Endothelial cell of umbilical vein (primary cell): ENCODE measurements at regions not wholly inside any gene's neighbourhood (a gene's known extent, or its start where the extent isn't known, plus 50 kb on each side); places are given as distances from the start of the nearest gene placed in this dataset.

Source experiments
- BruUV-seq: library from RNA; stranded (reverse); fragments of 400-500 nt; replicated peaks from 2 replicates; lab custom pipeline; 2021; lab: Mats Ljungman, UMichigan
- CTCF ChIA-PET: fragments of 300-600, 350-600 bp; sonication (Branson Sonifier 250); formaldehyde crosslinking; loops from one replicate; lab custom pipeline; 2021; ENCODE audit warnings: antibody characterized with exemption, inconsistent platforms; lab: Charles Lee
- POLR2A ChIA-PET: fragments of 300-600, 350-600 bp; sonication (Branson Sonifier 250); formaldehyde crosslinking; loops from one replicate; lab custom pipeline; 2021; ENCODE audit warnings: antibody characterized with exemption, inconsistent platforms; lab: Charles Lee
- DNase-seq: peaks from one replicate; pipeline ENCODE4 v3.0.0-alpha.2; 2011; ENCODE audit warnings: low read depth, low spot score
- FAIRE-seq: peaks from 2 replicates; lab custom pipeline; 2011; peaks lifted over from hg19 to GRCh38; lab: Jason Lieb, UNC
- H2AFZ ChIP-seq: 2 replicates; pipeline ENCODE4 v1.6.0; 2012; ENCODE audit warnings: low read depth, low read length, control low read depth, inconsistent platforms
- H3K27ac ChIP-seq: 2 replicates; pipeline ENCODE4 v1.5.1; 2011; ENCODE audit warnings: low read depth, mild to moderate bottlenecking, control low read depth, low read length, moderate library complexity; ENCODE audit not compliant: insufficient read depth
- H3K27me3 ChIP-seq, 2 experiments: 2 replicates each; pipeline versions ENCODE4 v1.6.0 to v1.6.1; 2011; ENCODE audit warnings: low read length in 2 of 2, mixed read lengths in 1 of 2; ENCODE audit not compliant: control insufficient read depth in 2 of 2, insufficient read depth in 2 of 2
- H3K36me3 ChIP-seq, 2 experiments: 2 replicates in 1 of 2; 3 replicates in 1 of 2; pipeline ENCODE4 v1.5.1; 2011; ENCODE audit warnings: low read length in 2 of 2, mild to moderate bottlenecking in 1 of 2, moderate library complexity in 1 of 2; ENCODE audit not compliant: control insufficient read depth in 2 of 2, insufficient read depth in 2 of 2; ENCODE audit errors: extremely low read depth in 1 of 2
- H3K4me1 ChIP-seq: 3 replicates; pipeline ENCODE4 v1.5.1; 2011; ENCODE audit warnings: mild to moderate bottlenecking, low read length; ENCODE audit not compliant: control insufficient read depth, insufficient read depth; ENCODE audit errors: extremely low read depth
- H3K4me2 ChIP-seq: 2 replicates; pipeline ENCODE4 v1.6.1; 2011; ENCODE audit warnings: low read length, control low read depth, mixed read lengths; ENCODE audit not compliant: insufficient read depth
- H3K4me3 ChIP-seq, 3 experiments: fragments of 200-600 bp in 1 of 3; sonication (generic), shearing (Covaris generic) in 1 of 3; replicated peaks in 1 of 3; 2 replicates each; pipeline ENCODE4 v1.5.1; 2011 to 2016; ENCODE audit warnings: control low read depth in 3 of 3, low read length in 3 of 3, mild to moderate bottlenecking in 2 of 3, inconsistent platforms in 1 of 3, low read depth in 1 of 3, moderate library complexity in 1 of 3; ENCODE audit not compliant: insufficient read depth in 1 of 3
- H3K79me2 ChIP-seq: 2 replicates; pipeline ENCODE4 v1.6.0; 2012; ENCODE audit warnings: low read length, inconsistent platforms; ENCODE audit not compliant: control insufficient read depth, insufficient read depth
- H3K9ac ChIP-seq: replicated peaks from 2 replicates; pipeline ENCODE3; 2011; ENCODE audit warnings: low read length, control low read depth; ENCODE audit not compliant: insufficient read depth; ENCODE audit errors: extremely low read depth
- H3K9me1 ChIP-seq: replicated peaks from 3 replicates; pipeline ENCODE4 v1.6.0; 2011; ENCODE audit warnings: mild to moderate bottlenecking, low read length; ENCODE audit not compliant: control insufficient read depth, insufficient read depth; ENCODE audit errors: extremely low read depth
- H3K9me3 ChIP-seq: replicated peaks from 2 replicates; pipeline ENCODE4 v1.5.1; 2012; ENCODE audit warnings: low read length, inconsistent platforms; ENCODE audit not compliant: control insufficient read depth, insufficient read depth
- H4K20me1 ChIP-seq: replicated peaks from 2 replicates; pipeline ENCODE3; 2011; ENCODE audit warnings: mild to moderate bottlenecking, low read length; ENCODE audit not compliant: control insufficient read depth, insufficient read depth; ENCODE audit errors: extremely low read depth
- EZH2 ChIP-seq: IDR thresholded peaks from 2 replicates; pipeline ENCODE4 v1.6.1; 2012; ENCODE audit warnings: borderline replicate concordance, low read depth, mild to moderate bottlenecking, moderate library complexity, low read length, inconsistent platforms; ENCODE audit not compliant: severe bottlenecking
- FOS ChIP-seq: IDR thresholded peaks from 2 replicates; pipeline ENCODE4 v1.6.1; 2011; ENCODE audit warnings: mild to moderate bottlenecking, low read length, moderate library complexity, borderline replicate concordance; ENCODE audit not compliant: insufficient read depth
- GATA2 ChIP-seq: IDR thresholded peaks from 2 replicates; pipeline ENCODE4 v1.7.0; 2011; ENCODE audit warnings: low read depth, mild to moderate bottlenecking, moderate library complexity, mixed read lengths, low read length; ENCODE audit not compliant: insufficient read length, insufficient read depth
- JUN ChIP-seq: IDR thresholded peaks from 2 replicates; pipeline ENCODE4 v1.6.1; 2011; ENCODE audit warnings: borderline replicate concordance, low read depth; ENCODE audit not compliant: insufficient read length, insufficient read depth
- MYC ChIP-seq: IDR thresholded peaks from one replicate; pipeline ENCODE4 v1.6.1; 2011; ENCODE audit warnings: mild to moderate bottlenecking, low read depth, low read length
- POLR2A ChIP-seq: IDR thresholded peaks from 2 replicates; pipeline ENCODE4 v1.6.1; 2012; ENCODE audit warnings: low read depth, mild to moderate bottlenecking, control low read depth, low read length
- POLR2AphosphoS5 ChIP-seq: IDR thresholded peaks from 2 replicates; pipeline ENCODE4 v1.6.1; 2012; ENCODE audit warnings: low read depth, mild to moderate bottlenecking, control low read depth, low read length, moderate library complexity; ENCODE audit not compliant: insufficient read depth
- dilution Hi-C: fragments of 300-500 bp; cut with MboI; formaldehyde crosslinking; loops from one replicate; pipeline ENCODE4 v1.15.0; 2019; ENCODE audit warnings: low sequenced_read_pairs; ENCODE audit not compliant: extremely low pct_ligation_motif_present
- intact Hi-C: fragments of 100-400 bp; cut with micrococcal nuclease; formaldehyde crosslinking; loops from one replicate; pipeline ENCODE4 v1.10.0; 2022
- TF ChIP-seq, protein P1 (sequence below), 2 donors: IDR thresholded peaks; 1 replicate in 1 of 2; 2 replicates in 1 of 2; pipeline ENCODE4 v1.5.1; 2011; ENCODE audit warnings: low read length in 2 of 2, mild to moderate bottlenecking in 2 of 2, moderate library complexity in 2 of 2, control low read depth in 1 of 2, inconsistent platforms in 1 of 2, low read depth in 1 of 2; ENCODE audit not compliant: insufficient read depth in 1 of 2; ENCODE audit errors: extremely low read depth in 1 of 2
- TF ChIP-seq, protein P2 (sequence below): IDR thresholded peaks from 2 replicates; pipeline ENCODE4 v1.6.1; 2011; ENCODE audit not compliant: insufficient read depth, insufficient read length

DNA sequence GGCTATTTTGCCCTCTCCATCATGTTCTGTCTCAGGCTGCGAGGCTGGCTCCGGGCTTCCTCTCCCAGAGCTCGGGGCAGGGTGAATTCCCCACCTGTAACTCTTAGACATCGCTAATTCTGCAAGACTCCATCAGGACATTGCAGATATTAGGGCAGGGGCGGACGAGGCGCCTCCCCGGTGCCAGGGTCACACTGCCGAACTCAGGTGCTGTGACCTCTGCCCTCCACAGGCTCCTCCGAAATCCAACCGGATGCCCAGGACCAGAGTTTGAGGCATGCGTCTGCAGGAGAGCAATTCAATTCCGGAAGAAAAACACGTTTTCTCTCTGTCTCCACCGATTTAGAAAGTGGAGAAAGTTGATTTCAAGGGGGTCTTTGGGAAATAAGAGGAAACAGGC, 542.7 kb downstream of the BRD1 start:
- FAIRE-seq (no peak), DNase-seq (no peak)
- H3K27ac ChIP-seq = no peak overlapping the region
- H3K79me2 ChIP-seq = no peaks in the 10 kb centered on the region
- intact Hi-C loops (no loop called here), dilution Hi-C loops (no loop called here)
- BruUV-seq = no TSS peak
- no peak overlapping the region for H2AFZ ChIP-seq
- ChIA-PET POLR2A (no interaction called here), CTCF (no interaction called here)
- TF ChIP-seq JUN = no peak
- TF ChIP-seq MYC = no peak
- no peak for TF ChIP-seq EZH2
- TF ChIP-seq FOS = no peak
- TF ChIP-seq, protein P1, sequence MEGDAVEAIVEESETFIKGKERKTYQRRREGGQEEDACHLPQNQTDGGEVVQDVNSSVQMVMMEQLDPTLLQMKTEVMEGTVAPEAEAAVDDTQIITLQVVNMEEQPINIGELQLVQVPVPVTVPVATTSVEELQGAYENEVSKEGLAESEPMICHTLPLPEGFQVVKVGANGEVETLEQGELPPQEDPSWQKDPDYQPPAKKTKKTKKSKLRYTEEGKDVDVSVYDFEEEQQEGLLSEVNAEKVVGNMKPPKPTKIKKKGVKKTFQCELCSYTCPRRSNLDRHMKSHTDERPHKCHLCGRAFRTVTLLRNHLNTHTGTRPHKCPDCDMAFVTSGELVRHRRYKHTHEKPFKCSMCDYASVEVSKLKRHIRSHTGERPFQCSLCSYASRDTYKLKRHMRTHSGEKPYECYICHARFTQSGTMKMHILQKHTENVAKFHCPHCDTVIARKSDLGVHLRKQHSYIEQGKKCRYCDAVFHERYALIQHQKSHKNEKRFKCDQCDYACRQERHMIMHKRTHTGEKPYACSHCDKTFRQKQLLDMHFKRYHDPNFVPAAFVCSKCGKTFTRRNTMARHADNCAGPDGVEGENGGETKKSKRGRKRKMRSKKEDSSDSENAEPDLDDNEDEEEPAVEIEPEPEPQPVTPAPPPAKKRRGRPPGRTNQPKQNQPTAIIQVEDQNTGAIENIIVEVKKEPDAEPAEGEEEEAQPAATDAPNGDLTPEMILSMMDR (IDR thresholded peaks at IDR 0.05; ENCODE audit: extremely low read depth in 1 of 2, insufficient read depth in 1 of 2, low read depth in 1 of 2, low read length in 2 of 2) = no peak
- TF ChIP-seq GATA2 = no peak
- no peak for TF ChIP-seq POLR2AphosphoS5
- TF ChIP-seq, protein P2, sequence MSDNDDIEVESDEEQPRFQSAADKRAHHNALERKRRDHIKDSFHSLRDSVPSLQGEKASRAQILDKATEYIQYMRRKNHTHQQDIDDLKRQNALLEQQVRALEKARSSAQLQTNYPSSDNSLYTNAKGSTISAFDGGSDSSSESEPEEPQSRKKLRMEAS = no peak
- no peak for TF ChIP-seq POLR2A
- no peaks in the 10 kb centered on the region for H3K9me1 ChIP-seq
- no peaks in the 10 kb centered on the region for H4K20me1 ChIP-seq
- no peaks in the 10 kb centered on the region for H3K27me3 ChIP-seq
- H3K36me3 ChIP-seq = no peaks in the 10 kb centered on the region
- peaks cover 2% of the 10 kb centered on the region for H3K9me3 ChIP-seq
- no peak overlapping the region for H3K4me2 ChIP-seq
- no peaks in the 10 kb centered on the region for H3K4me1 ChIP-seq
- no peak overlapping the region for H3K9ac ChIP-seq
- no peak overlapping the region for H3K4me3 ChIP-seq
